HFFc6 (cell line): ENCODE measurements at regions not wholly inside any gene's neighbourhood (a gene's known extent, or its start where the extent isn't known, plus 50 kb on each side); places are given as distances from the start of the nearest gene placed in this dataset.
"Not testable (repeated sequence)": the region's sequence is repeated elsewhere in the genome, so short reads cannot be mapped to it uniquely, and the experiment has no call there.

Experiments used
- DNase-seq: peaks from one replicate; pipeline ENCODE4 v3.0.0-alpha.2; 2018
- H3K27ac Mint-ChIP-seq: 2 replicates; pipeline ENCODE4 v1.8.0; 2020; ENCODE audit warnings: mild to moderate bottlenecking, mixed read lengths
- H3K27me3 Mint-ChIP-seq: 2 replicates; pipeline ENCODE4 v1.8.0; 2021; ENCODE audit warnings: mild to moderate bottlenecking, moderate library complexity, mixed read lengths; ENCODE audit not compliant: insufficient read depth
- H3K36me3 Mint-ChIP-seq: 2 replicates; pipeline ENCODE4 v1.8.0; 2021; ENCODE audit warnings: low read depth, mixed read lengths
- H3K4me1 Mint-ChIP-seq: 2 replicates; pipeline ENCODE4 v1.8.0; 2020; ENCODE audit warnings: low read depth, mixed read lengths
- H3K4me3 Mint-ChIP-seq: 2 replicates; pipeline ENCODE4 v1.8.0; 2020; ENCODE audit warnings: mild to moderate bottlenecking, moderate library complexity, mixed read lengths
- H3K9me3 Mint-ChIP-seq: 2 replicates; pipeline ENCODE4 v1.8.0; 2020; ENCODE audit warnings: mild to moderate bottlenecking, mixed read lengths
- TF ChIP-seq, protein P1 (sequence below): fragments of 200-600 bp; sonication (generic); IDR thresholded peaks from 2 replicates; pipeline ENCODE4 v1.5.0; 2021; ENCODE audit warnings: antibody characterized with exemption, mild to moderate bottlenecking

DNA sequence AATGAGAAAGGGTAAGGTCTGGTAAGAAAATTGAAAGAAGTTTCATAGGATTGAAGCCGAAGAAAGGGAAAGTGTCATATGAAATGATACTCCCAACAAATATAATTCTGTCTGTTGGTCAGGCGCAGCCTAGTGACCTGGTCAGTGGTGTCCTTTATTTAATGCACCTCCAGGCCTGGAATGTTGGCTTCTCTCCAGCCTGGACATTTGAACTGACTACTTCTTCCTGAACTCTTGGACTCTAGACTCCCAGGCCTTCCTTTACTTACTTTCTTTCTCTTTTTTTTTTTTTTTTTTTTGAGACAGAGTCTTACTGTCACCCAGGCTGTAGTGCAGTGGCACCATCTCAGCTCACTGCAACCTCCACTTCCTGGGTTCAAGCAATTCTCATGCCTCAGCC, 1381.5 kb upstream of the WWC1 start:
- no peaks in the 10 kb centered on the region for H3K27me3 Mint-ChIP-seq
- no peaks in the 10 kb centered on the region for H3K4me1 Mint-ChIP-seq
- no peak overlapping the region for H3K27ac Mint-ChIP-seq
- DNase-seq, result no peak
- peaks cover 9% of the 10 kb centered on the region for H3K9me3 Mint-ChIP-seq
- H3K36me3 Mint-ChIP-seq, result 0 out of 2 replicates have a peak, but pooled peaks cover 5% of the 10 kb centered on the region
- TF ChIP-seq, protein P1, sequence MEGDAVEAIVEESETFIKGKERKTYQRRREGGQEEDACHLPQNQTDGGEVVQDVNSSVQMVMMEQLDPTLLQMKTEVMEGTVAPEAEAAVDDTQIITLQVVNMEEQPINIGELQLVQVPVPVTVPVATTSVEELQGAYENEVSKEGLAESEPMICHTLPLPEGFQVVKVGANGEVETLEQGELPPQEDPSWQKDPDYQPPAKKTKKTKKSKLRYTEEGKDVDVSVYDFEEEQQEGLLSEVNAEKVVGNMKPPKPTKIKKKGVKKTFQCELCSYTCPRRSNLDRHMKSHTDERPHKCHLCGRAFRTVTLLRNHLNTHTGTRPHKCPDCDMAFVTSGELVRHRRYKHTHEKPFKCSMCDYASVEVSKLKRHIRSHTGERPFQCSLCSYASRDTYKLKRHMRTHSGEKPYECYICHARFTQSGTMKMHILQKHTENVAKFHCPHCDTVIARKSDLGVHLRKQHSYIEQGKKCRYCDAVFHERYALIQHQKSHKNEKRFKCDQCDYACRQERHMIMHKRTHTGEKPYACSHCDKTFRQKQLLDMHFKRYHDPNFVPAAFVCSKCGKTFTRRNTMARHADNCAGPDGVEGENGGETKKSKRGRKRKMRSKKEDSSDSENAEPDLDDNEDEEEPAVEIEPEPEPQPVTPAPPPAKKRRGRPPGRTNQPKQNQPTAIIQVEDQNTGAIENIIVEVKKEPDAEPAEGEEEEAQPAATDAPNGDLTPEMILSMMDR, result no peak
- no peak overlapping the region for H3K4me3 Mint-ChIP-seq

DNA sequence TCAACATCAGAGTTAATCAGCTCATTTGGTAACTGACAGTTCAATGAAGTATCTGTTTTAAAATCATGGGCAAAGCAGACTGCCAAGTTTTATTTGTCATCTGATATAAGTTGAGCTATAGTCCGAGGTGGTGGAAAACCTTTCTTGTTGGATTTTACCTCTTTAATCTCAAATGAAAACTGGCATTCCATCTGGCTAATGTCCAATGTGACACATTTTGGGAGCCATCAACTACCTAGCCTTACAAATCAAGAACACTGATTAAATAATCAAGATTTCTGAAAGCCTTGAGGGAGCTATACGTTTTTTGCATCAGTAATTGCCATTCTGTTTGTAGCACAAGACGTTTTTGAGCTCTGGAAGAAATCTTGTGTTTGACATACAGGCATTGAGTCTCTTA, 1380.5 kb upstream of the WWC1 start:
- Mint-ChIP-seq H3K27ac (no peak overlapping the region), H3K27me3 (no peaks in the 10 kb centered on the region), H3K9me3 (peaks cover 9% of the 10 kb centered on the region), H3K36me3 (0 out of 2 replicates have a peak, but pooled peaks cover 5% of the 10 kb centered on the region), H3K4me1 (no peaks in the 10 kb centered on the region), H3K4me3 (no peak overlapping the region)
- no peak for DNase-seq
- TF ChIP-seq, protein P1, result no peak

DNA sequence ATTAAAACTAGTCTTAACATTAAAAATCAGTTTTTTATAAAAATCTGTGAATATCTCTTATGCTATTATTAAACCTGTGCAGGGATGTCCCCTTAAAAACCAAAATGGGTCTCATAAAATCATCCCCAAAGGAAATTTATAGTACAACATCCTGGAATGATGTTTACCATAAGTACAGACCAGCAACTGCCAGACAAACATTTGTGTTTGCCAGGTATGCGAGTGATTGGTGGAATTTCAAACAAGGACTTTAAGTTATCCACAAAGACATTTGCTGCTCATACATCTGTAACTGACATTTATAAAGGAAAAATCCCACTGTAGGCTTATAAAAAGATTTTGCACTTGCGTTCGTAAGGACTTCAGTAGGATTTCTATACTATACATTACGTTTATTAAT, 1375.4 kb upstream of the WWC1 start:
- no peak overlapping the region for H3K4me3 Mint-ChIP-seq
- H3K9me3 Mint-ChIP-seq, result peaks cover 21% of the 10 kb centered on the region
- H3K27me3 Mint-ChIP-seq, result peaks cover 2% of the 10 kb centered on the region; the same call in 1 of the 2 replicates
- H3K36me3 Mint-ChIP-seq, result no peaks in the 10 kb centered on the region
- no peak overlapping the region for H3K27ac Mint-ChIP-seq
- H3K4me1 Mint-ChIP-seq, result no peaks in the 10 kb centered on the region
- TF ChIP-seq, protein P1, result no peak
- DNase-seq, result no peak

DNA sequence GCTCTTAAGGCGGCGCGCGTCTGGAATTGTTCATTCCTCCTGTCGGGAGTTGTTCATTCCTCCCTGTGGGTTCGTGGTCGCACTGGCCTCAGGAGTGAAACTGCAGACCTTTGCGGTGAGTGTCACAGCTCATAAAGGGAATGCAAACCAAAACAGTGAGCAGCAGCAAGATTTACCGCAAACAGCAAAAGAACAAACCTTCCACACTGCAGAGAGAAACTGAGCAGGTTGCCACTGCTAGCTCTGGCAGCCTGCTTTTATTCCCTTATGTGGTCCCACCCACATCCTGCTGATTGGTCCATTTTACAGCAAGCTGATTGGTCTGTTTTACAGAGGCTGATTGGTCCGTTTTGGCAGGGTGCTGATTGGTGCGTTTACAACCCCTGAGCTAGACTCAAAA, 1365.3 kb upstream of the WWC1 start:
- TF ChIP-seq, protein P1, result no peak
- H3K27me3 Mint-ChIP-seq, result no peaks in the 10 kb centered on the region; the same call in 1 of the 2 replicates
- no peak overlapping the region for H3K4me3 Mint-ChIP-seq
- H3K27ac Mint-ChIP-seq, result no peak overlapping the region
- DNase-seq, result no peak
- peaks cover 50% of the 10 kb centered on the region for H3K9me3 Mint-ChIP-seq
- H3K36me3 Mint-ChIP-seq, result peaks cover 4% of the 10 kb centered on the region; the same call in 1 of the 2 replicates
- no peaks in the 10 kb centered on the region for H3K4me1 Mint-ChIP-seq

DNA sequence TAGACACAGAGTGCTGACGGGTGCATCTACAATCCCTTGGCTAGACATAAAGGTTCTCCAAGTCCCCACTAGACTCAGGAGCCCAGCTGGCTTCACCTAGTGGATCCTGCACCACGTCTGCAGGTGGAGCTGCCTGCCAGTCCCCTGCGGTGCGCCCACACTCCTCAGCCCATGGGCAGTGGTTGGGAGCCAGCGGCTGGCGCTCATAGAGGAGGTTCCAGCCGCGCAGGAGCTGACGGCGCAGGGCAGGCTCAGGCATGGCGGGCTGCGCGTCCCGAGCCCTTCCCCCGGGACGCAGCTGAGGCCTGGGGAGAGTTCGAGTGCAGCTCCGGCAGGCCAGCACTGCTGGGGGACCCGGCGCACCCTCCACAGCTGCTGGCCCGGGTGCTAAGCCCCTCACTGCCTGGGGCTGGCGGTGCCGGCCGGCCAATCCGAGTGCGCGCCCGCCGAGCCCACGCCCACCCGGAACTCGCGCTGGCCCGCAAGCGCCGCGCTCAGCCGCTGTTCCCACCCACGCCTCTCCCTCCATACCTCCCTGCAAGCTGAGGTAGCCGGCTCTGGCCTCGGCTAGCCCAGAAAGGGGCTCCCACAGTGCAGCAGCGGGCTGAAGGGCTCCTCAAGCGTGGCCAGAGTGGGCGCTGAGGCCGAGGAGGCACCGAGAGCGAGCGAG, 1364.5 kb upstream of the WWC1 start:
- peaks cover 53% of the 10 kb centered on the region for H3K9me3 Mint-ChIP-seq
- not testable (repeated sequence) for H3K36me3 Mint-ChIP-seq, H3K4me1 Mint-ChIP-seq, DNase-seq, H3K4me3 Mint-ChIP-seq, H3K27me3 Mint-ChIP-seq, H3K27ac Mint-ChIP-seq

DNA sequence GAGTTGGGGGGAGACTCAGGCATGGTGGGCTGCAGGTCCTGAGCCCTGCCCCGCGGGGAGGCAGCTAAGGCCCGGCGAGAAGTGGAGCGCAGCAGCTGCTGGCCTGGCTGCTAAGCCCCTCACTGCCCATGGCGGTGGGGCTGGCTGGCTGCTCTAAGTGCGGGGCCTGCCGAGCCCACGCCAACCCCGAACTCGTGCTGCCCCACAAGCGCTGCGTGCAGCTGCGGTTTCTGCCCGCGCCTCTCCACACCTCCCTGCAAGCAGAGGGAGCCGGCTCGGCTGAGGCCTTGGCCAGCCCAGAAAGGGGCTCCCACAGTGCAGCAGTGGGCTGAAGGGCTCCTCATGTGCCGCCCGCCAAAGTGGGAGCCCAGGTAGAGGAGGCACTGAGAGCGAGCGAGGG, 1355.1 kb upstream of the WWC1 start:
- no peak for DNase-seq
- Mint-ChIP-seq H3K4me1 (no peaks in the 10 kb centered on the region), H3K27ac (no peak overlapping the region), H3K27me3 (no peaks in the 10 kb centered on the region), H3K36me3 (no peaks in the 10 kb centered on the region; the same call in 1 of the 2 replicates), H3K9me3 (peaks cover 27% of the 10 kb centered on the region), H3K4me3 (no peak overlapping the region)
- TF ChIP-seq, protein P1, result no peak
